ENCODE measurements at regions not wholly inside any gene's neighbourhood (a gene's known extent, or its start where the extent isn't known, plus 50 kb on each side); places are given as distances from the start of the nearest gene placed in this dataset.

DNA sequence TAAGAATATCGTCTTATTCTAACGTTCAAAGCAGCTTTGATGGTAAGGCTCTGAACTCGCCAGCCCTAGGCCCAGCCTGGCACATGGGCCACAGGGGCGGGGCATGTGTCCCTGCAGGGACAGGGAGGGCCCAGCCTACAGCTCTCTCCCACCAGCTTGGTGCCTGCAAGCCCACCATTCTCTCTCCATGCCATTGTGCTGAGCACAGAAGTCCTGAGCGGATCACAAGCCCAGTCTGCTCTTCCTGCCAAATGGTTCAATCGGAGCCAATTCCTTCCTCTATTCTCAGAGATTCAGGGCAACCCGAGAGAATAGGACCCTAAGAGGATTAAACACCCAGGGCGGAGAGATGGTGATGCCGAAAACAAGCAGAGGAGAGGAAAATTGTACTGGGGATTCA, 50.3 kb upstream of the APCDD1 start:
- POLR2A ChIA-PET (ENCODE audit: unreplicated experiment): no interaction called here
- Histone ChIP-seq H4K20me1 (ENCODE audit: insufficient read depth, low read length) (no peaks in the 10 kb centered on the region), H4K91ac (ENCODE audit: insufficient read depth, low read depth, low read length) (no peak overlapping the region), H4K8ac (ENCODE audit: low read depth in 2 of 2, low read length in 2 of 2) (no peak overlapping the region), H2BK20ac (ENCODE audit: low read depth, low read length) (no peak overlapping the region), H2AK9ac (replicated peaks; ENCODE audit: low read depth, low read length, poor library complexity) (no peak overlapping the region), H2AK5ac (ENCODE audit: low read depth, low read length) (no peak overlapping the region), H2BK5ac (ENCODE audit: low read depth, low read length, poor library complexity, severe bottlenecking) (no peak overlapping the region), H4K5ac (ENCODE audit: low read depth, low read length) (no peak overlapping the region), H2AFZ (replicated peaks; ENCODE audit: low read length, poor library complexity) (no peak overlapping the region), H3K36me3 (ENCODE audit: control insufficient read depth, insufficient read depth, low read length) (no peaks in the 10 kb centered on the region), H3K4me3 (ENCODE audit: insufficient read depth, low read depth, low read length) (no peak overlapping the region), H2BK120ac (ENCODE audit: low read depth, low read length) (no peak overlapping the region), H3K23ac (ENCODE audit: low read depth, low read length) (no peak overlapping the region), H2BK15ac (ENCODE audit: low read depth, low read length) (no peak overlapping the region), H3K56ac (ENCODE audit: extremely low read depth, insufficient read depth, low read length) (no peak overlapping the region), H3K79me1 (ENCODE audit: low read depth in 1 of 2, low read length in 2 of 2) (no peaks in the 10 kb centered on the region), H3K9me1 (ENCODE audit: insufficient read depth, low read length) (no peaks in the 10 kb centered on the region), H3K9me3 (ENCODE audit: control insufficient read depth, insufficient read depth, low read length) (no peaks in the 10 kb centered on the region), H3K4me2 (ENCODE audit: low read depth, low read length) (no peak overlapping the region), H3K27ac (ENCODE audit: insufficient read depth, low read length) (no peak overlapping the region), H3K4ac (ENCODE audit: low read depth, low read length) (no peak overlapping the region), H3K18ac (ENCODE audit: low read depth, low read length) (no peak overlapping the region), H3K27me3 (ENCODE audit: control insufficient read depth, insufficient read depth, low read length) (peaks cover 16% of the 10 kb centered on the region), H3K14ac (replicated peaks; ENCODE audit: low read depth, low read length) (no peak overlapping the region), H3K4me1 (ENCODE audit: control insufficient read depth, insufficient read depth, low read length) (no peaks in the 10 kb centered on the region), H3K9ac (ENCODE audit: low read depth, low read length) (no peak overlapping the region)
- WGBS, 2 experiments (ENCODE audit: extremely low coverage in 2 of 2, insufficient read length in 1 of 2): no CpG with 5 or more reads among the region's 9 CpGs
- in situ Hi-C loops (cut with MboI; ENCODE audit: low sequenced_read_pairs) (no loop called here), dilution Hi-C loops (cut with HindIII; ENCODE audit: low sequenced_read_pairs, unreplicated experiment) (no loop called here), intact Hi-C loops (cut with micrococcal nuclease) (no loop called here)
- ATAC-seq (ENCODE audit: low read depth): no peak
- BruUV-seq (replicated peaks): no TSS peak
- no peak for TF ChIP-seq FOS (IDR thresholded peaks at IDR 0.05; ENCODE audit: low read depth, low read length)
- no peak for TF ChIP-seq SMC3 (IDR thresholded peaks at IDR 0.05; ENCODE audit: low read depth, low read length)
- TF ChIP-seq NFE2L2 (IDR thresholded peaks at IDR 0.05; ENCODE audit: low read depth, low read length): no peak
- no peak for TF ChIP-seq MXI1 (IDR thresholded peaks at IDR 0.05; ENCODE audit: borderline replicate concordance, low read depth, low read length)
- no peak for TF ChIP-seq CHD1 (IDR thresholded peaks at IDR 0.05; ENCODE audit: low read depth, low read length)
- TF ChIP-seq BHLHE40 (IDR thresholded peaks at IDR 0.05; ENCODE audit: low read depth, low read length): no peak
- no peak for TF ChIP-seq MAZ (IDR thresholded peaks at IDR 0.05; ENCODE audit: borderline replicate concordance, low read depth, low read length)
- no peak for TF ChIP-seq POLR2A (IDR thresholded peaks at IDR 0.05; ENCODE audit: low read depth, low read length)
- no peak for TF ChIP-seq MAFK (IDR thresholded peaks at IDR 0.05; ENCODE audit: low read depth, low read length)
- TF ChIP-seq RFX5 (IDR thresholded peaks at IDR 0.05; ENCODE audit: low read depth, low read length): no peak
- no peak for TF ChIP-seq RCOR1 (IDR thresholded peaks at IDR 0.05; ENCODE audit: insufficient replicate concordance, low read length)
- TF ChIP-seq, protein P1, sequence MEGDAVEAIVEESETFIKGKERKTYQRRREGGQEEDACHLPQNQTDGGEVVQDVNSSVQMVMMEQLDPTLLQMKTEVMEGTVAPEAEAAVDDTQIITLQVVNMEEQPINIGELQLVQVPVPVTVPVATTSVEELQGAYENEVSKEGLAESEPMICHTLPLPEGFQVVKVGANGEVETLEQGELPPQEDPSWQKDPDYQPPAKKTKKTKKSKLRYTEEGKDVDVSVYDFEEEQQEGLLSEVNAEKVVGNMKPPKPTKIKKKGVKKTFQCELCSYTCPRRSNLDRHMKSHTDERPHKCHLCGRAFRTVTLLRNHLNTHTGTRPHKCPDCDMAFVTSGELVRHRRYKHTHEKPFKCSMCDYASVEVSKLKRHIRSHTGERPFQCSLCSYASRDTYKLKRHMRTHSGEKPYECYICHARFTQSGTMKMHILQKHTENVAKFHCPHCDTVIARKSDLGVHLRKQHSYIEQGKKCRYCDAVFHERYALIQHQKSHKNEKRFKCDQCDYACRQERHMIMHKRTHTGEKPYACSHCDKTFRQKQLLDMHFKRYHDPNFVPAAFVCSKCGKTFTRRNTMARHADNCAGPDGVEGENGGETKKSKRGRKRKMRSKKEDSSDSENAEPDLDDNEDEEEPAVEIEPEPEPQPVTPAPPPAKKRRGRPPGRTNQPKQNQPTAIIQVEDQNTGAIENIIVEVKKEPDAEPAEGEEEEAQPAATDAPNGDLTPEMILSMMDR (conservative IDR thresholded peaks at IDR 0.05; ENCODE audit: low read depth, low read length): no peak
- TF ChIP-seq, protein P2, sequence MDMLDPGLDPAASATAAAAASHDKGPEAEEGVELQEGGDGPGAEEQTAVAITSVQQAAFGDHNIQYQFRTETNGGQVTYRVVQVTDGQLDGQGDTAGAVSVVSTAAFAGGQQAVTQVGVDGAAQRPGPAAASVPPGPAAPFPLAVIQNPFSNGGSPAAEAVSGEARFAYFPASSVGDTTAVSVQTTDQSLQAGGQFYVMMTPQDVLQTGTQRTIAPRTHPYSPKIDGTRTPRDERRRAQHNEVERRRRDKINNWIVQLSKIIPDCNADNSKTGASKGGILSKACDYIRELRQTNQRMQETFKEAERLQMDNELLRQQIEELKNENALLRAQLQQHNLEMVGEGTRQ (IDR thresholded peaks at IDR 0.05; ENCODE audit: low read depth, low read length): no peak
- no peak for TF ChIP-seq CEBPB (IDR thresholded peaks at IDR 0.05; ENCODE audit: low read depth, low read length)
- TF ChIP-seq RAD21 (IDR thresholded peaks at IDR 0.05; ENCODE audit: low read length): no peak
- CTCF ChIA-PET: interaction anchor here (0.6 kb wide), 1 partner anchor 17 kb away, joined by 3 read pairs; no protein-coding TSS in a partner anchor
- DNase-seq: no peak

Data from IMR-90 (cell line).